NCI-H524 (cell line): ENCODE measurements at regions not wholly inside any gene's neighbourhood (a gene's known extent, or its start where the extent isn't known, plus 50 kb on each side); places are given as distances from the start of the nearest gene placed in this dataset.

Experiments
- DNase-seq, 2 experiments: peaks; one replicate each; lab custom pipeline; 2025; lab: John Stamatoyannopoulos, UW

- no peak for DNase-seq
Observed at GRCh38 chr6:165721356-165721755, 58.3 kb upstream of the PDE10A start.

- DNase-seq: no peak
Observed at GRCh38 chr6:165718491-165718891, 55.5 kb upstream of the PDE10A start.

DNA sequence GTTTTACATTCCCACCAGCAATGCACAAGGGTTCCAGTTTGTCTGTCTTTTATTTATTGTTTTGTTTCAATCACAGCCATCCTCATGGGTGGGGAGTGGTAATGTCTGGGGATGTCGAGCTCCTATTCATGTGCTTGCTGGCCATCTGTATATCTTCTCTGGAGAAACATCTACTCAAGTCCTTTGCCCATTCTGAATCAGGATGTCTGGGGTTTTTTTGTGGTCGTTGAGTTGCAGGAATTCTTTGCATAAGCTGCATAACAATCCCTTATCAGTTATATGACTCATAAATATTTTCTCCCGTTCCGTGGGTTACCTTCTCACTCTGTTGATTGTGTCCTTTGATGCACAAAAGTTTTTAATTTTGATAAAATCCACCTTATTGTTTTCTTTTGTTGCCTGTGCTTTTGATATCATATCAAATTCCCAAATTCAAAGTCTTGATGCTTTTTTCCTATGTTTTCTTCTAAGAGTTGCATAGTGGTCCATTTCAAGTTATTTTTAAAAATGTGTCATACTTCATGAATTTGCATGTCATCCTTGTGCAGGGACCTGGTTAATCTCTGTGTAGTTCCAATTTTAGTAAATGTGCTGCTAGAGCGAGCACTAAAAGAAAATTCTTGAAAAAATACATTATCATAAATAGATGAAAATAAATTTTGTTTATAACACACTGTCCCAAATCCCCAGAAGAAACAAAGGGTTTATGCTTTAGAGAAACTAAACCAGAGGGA lies 54.9 kb upstream of the PDE10A start:
- no peak for DNase-seq

DNA sequence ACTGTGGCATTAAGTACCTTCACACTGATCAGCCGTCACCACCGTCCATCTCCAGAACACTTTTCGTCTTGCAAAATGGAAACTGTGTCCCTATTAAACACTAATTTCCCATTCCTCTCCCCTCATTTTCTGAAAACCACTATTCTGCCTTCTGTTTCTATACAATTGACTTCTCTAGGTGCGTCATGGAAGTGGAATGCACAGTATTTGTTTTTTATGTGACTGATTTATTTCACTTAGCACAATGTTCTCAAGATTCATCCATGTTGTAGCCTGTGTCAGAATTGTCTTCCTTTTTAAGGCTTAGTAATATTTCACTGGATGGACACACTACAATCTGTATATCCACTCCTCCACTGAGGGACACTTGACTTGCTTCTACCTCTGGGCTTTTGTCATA lies 53.8 kb upstream of the PDE10A start:
- no peak for DNase-seq

GRCh38 chr6:165715428-165715827 lies 52.4 kb upstream of the PDE10A start:
- no peak for DNase-seq

GRCh38 chr6:165714907-165715306 lies 51.9 kb upstream of the PDE10A start:
- DNase-seq: no peak

- DNase-seq: no peak
Observed at GRCh38 chr6:165713845-165714466, 50.9 kb upstream of the PDE10A start.
